Astrocyte (in vitro differentiated cells and primary cell): ENCODE measurements at regions not wholly inside any gene's neighbourhood (a gene's known extent, or its start where the extent isn't known, plus 50 kb on each side); places are given as distances from the start of the nearest gene placed in this dataset.

Source experiments
- EZH2 ChIP-seq: IDR thresholded peaks from 2 replicates; pipeline ENCODE4 v1.6.1; 2012; ENCODE audit warnings: mild to moderate bottlenecking, low read length, inconsistent platforms; ENCODE audit not compliant: insufficient read depth
- TF ChIP-seq, protein P1 (sequence below): IDR thresholded peaks from 2 replicates; pipeline ENCODE4 v1.5.1; 2011; ENCODE audit warnings: low read depth, mild to moderate bottlenecking, inconsistent platforms, low read length, moderate library complexity; ENCODE audit not compliant: insufficient read depth

DNA sequence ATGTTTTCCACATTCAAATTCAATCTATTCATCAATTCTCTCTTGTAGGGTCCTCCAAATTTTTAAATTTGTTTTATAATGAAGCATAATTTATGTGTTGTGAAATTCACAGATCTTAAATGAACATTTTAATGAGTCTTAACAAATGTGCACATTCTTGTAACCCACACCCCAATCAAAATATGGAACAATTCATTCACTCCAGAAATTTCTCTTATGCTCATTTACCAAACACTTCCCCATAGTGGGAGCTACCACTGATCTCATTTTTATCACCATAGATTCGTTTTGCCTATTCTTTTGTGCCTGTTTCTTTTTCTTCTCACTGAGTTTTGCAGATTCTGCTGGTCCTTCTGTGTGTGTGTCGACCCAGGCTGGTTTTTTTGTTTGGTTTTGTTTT is 664.1 kb downstream of the EFNB2 start:
- TF ChIP-seq, protein P1, sequence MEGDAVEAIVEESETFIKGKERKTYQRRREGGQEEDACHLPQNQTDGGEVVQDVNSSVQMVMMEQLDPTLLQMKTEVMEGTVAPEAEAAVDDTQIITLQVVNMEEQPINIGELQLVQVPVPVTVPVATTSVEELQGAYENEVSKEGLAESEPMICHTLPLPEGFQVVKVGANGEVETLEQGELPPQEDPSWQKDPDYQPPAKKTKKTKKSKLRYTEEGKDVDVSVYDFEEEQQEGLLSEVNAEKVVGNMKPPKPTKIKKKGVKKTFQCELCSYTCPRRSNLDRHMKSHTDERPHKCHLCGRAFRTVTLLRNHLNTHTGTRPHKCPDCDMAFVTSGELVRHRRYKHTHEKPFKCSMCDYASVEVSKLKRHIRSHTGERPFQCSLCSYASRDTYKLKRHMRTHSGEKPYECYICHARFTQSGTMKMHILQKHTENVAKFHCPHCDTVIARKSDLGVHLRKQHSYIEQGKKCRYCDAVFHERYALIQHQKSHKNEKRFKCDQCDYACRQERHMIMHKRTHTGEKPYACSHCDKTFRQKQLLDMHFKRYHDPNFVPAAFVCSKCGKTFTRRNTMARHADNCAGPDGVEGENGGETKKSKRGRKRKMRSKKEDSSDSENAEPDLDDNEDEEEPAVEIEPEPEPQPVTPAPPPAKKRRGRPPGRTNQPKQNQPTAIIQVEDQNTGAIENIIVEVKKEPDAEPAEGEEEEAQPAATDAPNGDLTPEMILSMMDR: no peak
- no peak for TF ChIP-seq EZH2
